Naive B cell (primary cell): ENCODE measurements at regions not wholly inside any gene's neighbourhood (a gene's known extent, or its start where the extent isn't known, plus 50 kb on each side); places are given as distances from the start of the nearest gene placed in this dataset.

ENCODE experiments used
- ATAC-seq, 2 donors: fragments of 150-1000 bp; cut with Tn5 transposase; 2 replicates each; pipeline ENCODE4 v1.10.0; 2021; ENCODE audit warnings: low read depth in 2 of 2, mild to moderate bottlenecking in 2 of 2, moderate library complexity in 2 of 2
- DNase-seq: peaks from one replicate; pipeline ENCODE4 v3.0.0; 2022
- H3K27ac Mint-ChIP-seq, 6 donors: one replicate each; pipeline ENCODE4 v1.8.0; 2020 to 2022; ENCODE audit warnings: mild to moderate bottlenecking in 6 of 6, mixed read lengths in 6 of 6, moderate library complexity in 5 of 6, inconsistent platforms in 2 of 6
- H3K27me3 Mint-ChIP-seq, 3 donors: one replicate each; pipeline ENCODE4 v1.8.0; 2021 to 2022; ENCODE audit warnings: mixed read lengths in 3 of 3, mild to moderate bottlenecking in 1 of 3
- H3K36me3 Mint-ChIP-seq, 2 donors: one replicate each; pipeline ENCODE4 v1.8.0; 2020 to 2022; ENCODE audit warnings: mixed read lengths in 2 of 2, inconsistent platforms in 1 of 2, mild to moderate bottlenecking in 1 of 2
- H3K4me1 Mint-ChIP-seq, 3 donors: one replicate each; pipeline ENCODE4 v1.8.0; 2020 to 2022; ENCODE audit warnings: mixed read lengths in 3 of 3, inconsistent platforms in 1 of 3, mild to moderate bottlenecking in 1 of 3, moderate library complexity in 1 of 3
- H3K4me3 Mint-ChIP-seq, 8 donors: one replicate each; pipeline ENCODE4 v1.8.0; 2020 to 2022; ENCODE audit warnings: mild to moderate bottlenecking in 8 of 8, mixed read lengths in 8 of 8, moderate library complexity in 8 of 8, inconsistent platforms in 2 of 8
- H3K9me3 Mint-ChIP-seq, 7 donors: one replicate each; pipeline ENCODE4 v1.8.0; 2020 to 2022; ENCODE audit warnings: mixed read lengths in 7 of 7, mild to moderate bottlenecking in 5 of 7, inconsistent platforms in 2 of 7, moderate library complexity in 1 of 7

- H3K27me3 Mint-ChIP-seq, result peaks cover 0 to 5% (median 0%) of the 10 kb centered on the region in 3 donors
- no peak for ATAC-seq
- no peak overlapping the region for H3K27ac Mint-ChIP-seq
These were observed 135.3 kb upstream of the MAP9 start for GRCh38 chr4:155512046-155512445.

GRCh38 chr4:155510771-155511170 lies 134.0 kb upstream of the MAP9 start:
- Mint-ChIP-seq H3K27ac (no peak overlapping the region), H3K27me3 (peaks cover 0 to 4% (median 0%) of the 10 kb centered on the region in 3 donors), H3K4me3 (no peak overlapping the region), H3K36me3 (no peaks in the 10 kb centered on the region), H3K9me3 (no peaks in the 10 kb centered on the region), H3K4me1 (no peaks in the 10 kb centered on the region)
- ATAC-seq (no peak), DNase-seq (no peak)

More at GRCh38 chr4:155512046-155512445, 135.3 kb upstream of the MAP9 start:
- Mint-ChIP-seq H3K4me3 (no peak overlapping the region), H3K4me1 (no peaks in the 10 kb centered on the region), H3K36me3 (no peaks in the 10 kb centered on the region), H3K9me3 (no peaks in the 10 kb centered on the region)
- no peak for DNase-seq

- Mint-ChIP-seq H3K36me3 (no peaks in the 10 kb centered on the region), H3K4me3 (no peak overlapping the region), H3K4me1 (no peaks in the 10 kb centered on the region), H3K27ac (no peak overlapping the region), H3K9me3 (no peaks in the 10 kb centered on the region), H3K27me3 (peaks cover 0 to 2% (median 0%) of the 10 kb centered on the region in 3 donors)
- DNase-seq (no peak), ATAC-seq (no peak)
These were observed 132.8 kb upstream of the MAP9 start for GRCh38 chr4:155509555-155509954.

GRCh38 chr4:155506745-155507144 lies 130.0 kb upstream of the MAP9 start:
- DNase-seq, result no peak
- Mint-ChIP-seq H3K4me1 (no peaks in the 10 kb centered on the region), H3K27ac (no peak overlapping the region)

GRCh38 chr4:155505321-155505720 lies 128.6 kb upstream of the MAP9 start:
- DNase-seq (no peak), ATAC-seq (no peak)
- Mint-ChIP-seq H3K27me3 (no peaks in the 10 kb centered on the region), H3K9me3 (no peaks in the 10 kb centered on the region), H3K36me3 (no peaks in the 10 kb centered on the region), H3K4me3 (no peak overlapping the region), H3K4me1 (no peaks in the 10 kb centered on the region), H3K27ac (no peak overlapping the region)

More at GRCh38 chr4:155506745-155507144, 130.0 kb upstream of the MAP9 start:
- ATAC-seq, result no peak
- Mint-ChIP-seq H3K27me3 (no peaks in the 10 kb centered on the region), H3K4me3 (no peak overlapping the region), H3K9me3 (no peaks in the 10 kb centered on the region), H3K36me3 (no peaks in the 10 kb centered on the region)

GRCh38 chr4:155497306-155497705 lies 120.5 kb upstream of the MAP9 start:
- ATAC-seq (no peak), DNase-seq (no peak)
- no peaks in the 10 kb centered on the region for H3K4me1 Mint-ChIP-seq
- H3K9me3 Mint-ChIP-seq, result peaks cover 0 to 5% (median 0%) of the 10 kb centered on the region in 7 donors
- no peaks in the 10 kb centered on the region for H3K36me3 Mint-ChIP-seq
- H3K27ac Mint-ChIP-seq, result no peak overlapping the region
- H3K27me3 Mint-ChIP-seq, result peaks cover 0 to 12% (median 4%) of the 10 kb centered on the region in 3 donors
- no peak overlapping the region for H3K4me3 Mint-ChIP-seq

- peaks cover 0 to 5% (median 0%) of the 10 kb centered on the region in 7 donors for H3K9me3 Mint-ChIP-seq
- DNase-seq (no peak), ATAC-seq (no peak)
- no peaks in the 10 kb centered on the region for H3K36me3 Mint-ChIP-seq
- peaks cover 0 to 12% (median 4%) of the 10 kb centered on the region in 3 donors for H3K27me3 Mint-ChIP-seq
- H3K4me1 Mint-ChIP-seq, result no peaks in the 10 kb centered on the region
- no peak overlapping the region for H3K27ac Mint-ChIP-seq
- no peak overlapping the region for H3K4me3 Mint-ChIP-seq
These were observed 119.5 kb upstream of the MAP9 start for GRCh38 chr4:155496294-155496626.

- Mint-ChIP-seq H3K27ac (no peak overlapping the region), H3K27me3 (peaks cover 0 to 12% (median 4%) of the 10 kb centered on the region in 3 donors), H3K4me1 (no peaks in the 10 kb centered on the region), H3K9me3 (peaks cover 0 to 5% (median 0%) of the 10 kb centered on the region in 7 donors), H3K36me3 (no peaks in the 10 kb centered on the region), H3K4me3 (no peak overlapping the region)
- DNase-seq (no peak), ATAC-seq (no peak)
These were observed 119.0 kb upstream of the MAP9 start for GRCh38 chr4:155495572-155496293.

- Mint-ChIP-seq H3K27ac (no peak overlapping the region), H3K4me3 (no peak overlapping the region), H3K9me3 (peaks cover 0 to 5% (median 0%) of the 10 kb centered on the region in 7 donors), H3K36me3 (no peaks in the 10 kb centered on the region), H3K4me1 (no peaks in the 10 kb centered on the region), H3K27me3 (peaks cover 0 to 12% (median 4%) of the 10 kb centered on the region in 3 donors)
- no peak for ATAC-seq
- DNase-seq, result no peak
These were observed 117.4 kb upstream of the MAP9 start for GRCh38 chr4:155494037-155494718.

GRCh38 chr4:155491336-155492120 lies 114.8 kb upstream of the MAP9 start:
- Mint-ChIP-seq H3K4me3 (no peak overlapping the region), H3K36me3 (no peaks in the 10 kb centered on the region), H3K27me3 (peaks cover 0 to 12% (median 4%) of the 10 kb centered on the region in 3 donors), H3K4me1 (no peaks in the 10 kb centered on the region), H3K9me3 (peaks cover 0 to 5% (median 0%) of the 10 kb centered on the region in 7 donors), H3K27ac (no peak overlapping the region)
- no peak for ATAC-seq
- no peak for DNase-seq

GRCh38 chr4:155489271-155489670 lies 112.5 kb upstream of the MAP9 start:
- H3K4me1 Mint-ChIP-seq, result no peaks in the 10 kb centered on the region
- H3K9me3 Mint-ChIP-seq, result no peaks in the 10 kb centered on the region
- DNase-seq (no peak), ATAC-seq (no peak)
- no peak overlapping the region for H3K4me3 Mint-ChIP-seq
- no peaks in the 10 kb centered on the region for H3K27me3 Mint-ChIP-seq
- no peaks in the 10 kb centered on the region for H3K36me3 Mint-ChIP-seq
- H3K27ac Mint-ChIP-seq, result no peak overlapping the region

- Mint-ChIP-seq H3K27me3 (peaks cover 0 to 2% (median 0%) of the 10 kb centered on the region in 3 donors), H3K36me3 (no peaks in the 10 kb centered on the region), H3K9me3 (no peaks in the 10 kb centered on the region), H3K4me1 (no peaks in the 10 kb centered on the region), H3K4me3 (no peak overlapping the region), H3K27ac (no peak overlapping the region)
- DNase-seq (no peak), ATAC-seq (no peak)
These were observed 111.9 kb upstream of the MAP9 start for GRCh38 chr4:155488691-155489090.

GRCh38 chr4:155487210-155487609 lies 110.4 kb upstream of the MAP9 start:
- Mint-ChIP-seq H3K27me3 (peaks cover 0 to 4% (median 0%) of the 10 kb centered on the region in 3 donors), H3K4me1 (no peaks in the 10 kb centered on the region), H3K9me3 (no peaks in the 10 kb centered on the region), H3K4me3 (no peak overlapping the region), H3K36me3 (no peaks in the 10 kb centered on the region), H3K27ac (no peak overlapping the region)
- ATAC-seq, result no peak
- DNase-seq, result no peak
